HepG2 (cell line): ENCODE measurements at regions not wholly inside any gene's neighbourhood (a gene's known extent, or its start where the extent isn't known, plus 50 kb on each side); places are given as distances from the start of the nearest gene placed in this dataset.

Experiments
- ATAC-seq: fragments of 200-7000 bp; cut with Tn5 transposase; 3 replicates; pipeline ENCODE4 v1.9.1; 2020; ENCODE audit warnings: mild to moderate bottlenecking, moderate library complexity
- BruUV-seq: library from RNA; stranded (reverse); fragments of 400-500 nt; replicated peaks from 2 replicates; lab custom pipeline; 2021; lab: Mats Ljungman, UMichigan
- CTCF ChIA-PET: fragments of 300-600 bp; formaldehyde crosslinking; extraction: SDS; loops from one replicate; lab custom pipeline; 2021; ENCODE audit warnings: low total read pairs, inconsistent platforms, low intra/inter-chr PET ratio; lab: Yijun Ruan, JAX
- POLR2A ChIA-PET: fragments of 350-600 bp; sonication (Branson Sonifier 250); formaldehyde crosslinking; loops from one replicate; lab custom pipeline; 2020; ENCODE audit warnings: antibody characterized with exemption, inconsistent platforms; lab: Yijun Ruan, JAX
- DNase-seq: peaks from one replicate; pipeline ENCODE4 v3.0.0-alpha.2; 2015; ENCODE audit warnings: low spot score
- FAIRE-seq: peaks from 3 replicates; lab custom pipeline; 2011; peaks lifted over from hg19 to GRCh38; lab: Jason Lieb, UNC
- H2AFZ ChIP-seq: one replicate; pipeline ENCODE4 v1.6.1; 2011; ENCODE audit warnings: low read length, inconsistent platforms
- H3K27ac ChIP-seq: fragments of 300-600 bp; 3 replicates; pipeline ENCODE4 v1.8.0; 2011; ENCODE audit warnings: mixed run types, mild to moderate bottlenecking, mixed read lengths, low read length, inconsistent platforms; ENCODE audit not compliant: insufficient read depth; ENCODE audit errors: extremely low read length
- H3K27me3 ChIP-seq, 2 experiments: fragments of 200-600 bp in 1 of 2; 2 replicates in 1 of 2; 3 replicates in 1 of 2; pipeline versions ENCODE4 v1.6.0 to v1.8.0; 2011; ENCODE audit warnings: low read length in 2 of 2, mild to moderate bottlenecking in 2 of 2, moderate library complexity in 2 of 2, inconsistent platforms in 1 of 2; ENCODE audit not compliant: insufficient read depth in 2 of 2, control insufficient read depth in 1 of 2
- H3K36me3 ChIP-seq, 2 experiments: fragments of 200-600 bp in 1 of 2; replicated peaks in 1 of 2; 2 replicates in 1 of 2; 3 replicates in 1 of 2; pipeline versions ENCODE4 v1.5.1 to v1.8.0; 2011; ENCODE audit warnings: low read length in 2 of 2, inconsistent platforms in 1 of 2; ENCODE audit not compliant: insufficient read depth in 2 of 2, control insufficient read depth in 1 of 2
- H3K4me1 ChIP-seq: 2 replicates; pipeline ENCODE4 v1.5.1; 2012; ENCODE audit warnings: low read length, inconsistent platforms; ENCODE audit not compliant: insufficient read depth
- H3K4me2 ChIP-seq: 2 replicates; pipeline ENCODE4 v1.6.0; 2011; ENCODE audit warnings: low read depth, low read length, inconsistent platforms
- H3K4me3 ChIP-seq, 3 experiments: fragments of 200-600 bp in 1 of 3; sonication (generic), shearing (Covaris generic) in 1 of 3; replicated peaks in 1 of 3; 2 replicates each; pipeline ENCODE4 v1.5.1; 2011 to 2016; ENCODE audit warnings: low read length in 3 of 3, inconsistent platforms in 2 of 3, low read depth in 2 of 3, mild to moderate bottlenecking in 2 of 3, control low read depth in 1 of 3, mixed read lengths in 1 of 3; ENCODE audit not compliant: insufficient read depth in 1 of 3
- H3K79me2 ChIP-seq: one replicate; pipeline ENCODE4 v1.6.1; 2011; ENCODE audit warnings: low read length, inconsistent platforms; ENCODE audit not compliant: insufficient read depth
- H3K9ac ChIP-seq: 2 replicates; pipeline ENCODE4 v1.6.0; 2011; ENCODE audit warnings: mild to moderate bottlenecking, low read depth, low read length, inconsistent platforms; ENCODE audit not compliant: insufficient read depth
- H3K9me3 ChIP-seq: 2 replicates; pipeline ENCODE4 v1.5.1; 2012; ENCODE audit warnings: mild to moderate bottlenecking, low read length
- H4K20me1 ChIP-seq: 2 replicates; pipeline ENCODE4 v1.6.0; 2011; ENCODE audit warnings: inconsistent platforms, mild to moderate bottlenecking, low read length, moderate library complexity; ENCODE audit not compliant: insufficient read depth
- CBFB ChIP-seq: sonication (generic); formaldehyde crosslinking; IDR thresholded peaks from 2 replicates; pipeline ENCODE4 v1.4.0; 2020; ENCODE audit warnings: missing genetic modification reagents
- HNRNPH1 ChIP-seq: fragments of 200-400 bp; formaldehyde crosslinking; optimal IDR thresholded peaks from 2 replicates; pipeline ENCODE3; 2017; ENCODE audit warnings: mild to moderate bottlenecking, low read depth, low read length
- KLF16 ChIP-seq, 2 experiments: sonication (generic) in 1 of 2; formaldehyde crosslinking in 1 of 2; IDR thresholded peaks; 2 replicates each; pipeline versions ENCODE4 v1.6.1 to v1.8.0; 2016 to 2023; ENCODE audit warnings: missing genetic modification reagents in 2 of 2, missing compliant biosample characterization in 1 of 2
- POGZ ChIP-seq: sonication (generic); formaldehyde crosslinking; IDR thresholded peaks from 2 replicates; pipeline ENCODE4 v1.4.0; 2020; ENCODE audit warnings: mild to moderate bottlenecking, missing genetic modification reagents
- SMAD9 ChIP-seq: sonication (generic); formaldehyde crosslinking; IDR thresholded peaks from 2 replicates; pipeline ENCODE4 v1.5.1; 2020; ENCODE audit warnings: mild to moderate bottlenecking, missing genetic modification reagents
- SMARCC2 ChIP-seq: fragments of 450-650 bp; IDR thresholded peaks from 2 replicates; pipeline ENCODE4 v1.6.1; 2017; ENCODE audit warnings: antibody characterized with exemption, mild to moderate bottlenecking
- SP2 ChIP-seq: sonication (generic); formaldehyde crosslinking; IDR thresholded peaks from 2 replicates; pipeline ENCODE4 v1.5.1; 2020; ENCODE audit warnings: mild to moderate bottlenecking, missing genetic modification reagents
- ZNF138 ChIP-seq: sonication (generic); formaldehyde crosslinking; IDR thresholded peaks from 2 replicates; pipeline ENCODE4 v1.5.0; 2020; ENCODE audit warnings: mild to moderate bottlenecking, low read depth, missing genetic modification reagents
- ZNF652 ChIP-seq: IDR thresholded peaks from 2 replicates; pipeline ENCODE4 v1.6.1; 2016; ENCODE audit warnings: low read depth, borderline replicate concordance
- ZNF768 ChIP-seq: sonication (generic); formaldehyde crosslinking; IDR thresholded peaks from 2 replicates; pipeline ENCODE4 v1.4.0; 2020; ENCODE audit warnings: missing genetic modification reagents
- WGBS: methylation state at CpG from one replicate; pipeline ENCODE4 v1.1.6; 2017; ENCODE audit warnings: low lambda C conversion rate; 5-methylcytosine and 5-hydroxymethylcytosine counted together
- in situ Hi-C: cut with HindIII; loops from 2 replicates; pipeline ENCODE4 v1.10.0; 2017; ENCODE audit warnings: low pct_unique_long_range_greater_than_20kb; ENCODE audit not compliant: extremely low pct_ligation_motif_present
- intact Hi-C: fragments of 100-400 bp; cut with micrococcal nuclease; formaldehyde crosslinking; loops from one replicate; pipeline ENCODE4 v1.10.0; 2022; ENCODE audit not compliant: unreplicated experiment
- TF ChIP-seq, protein P1 (sequence below): sonication (generic); formaldehyde crosslinking; IDR thresholded peaks from 2 replicates; pipeline ENCODE4 v1.8.0; 2022; ENCODE audit warnings: mild to moderate bottlenecking, missing genetic modification reagents, moderate library complexity

DNA sequence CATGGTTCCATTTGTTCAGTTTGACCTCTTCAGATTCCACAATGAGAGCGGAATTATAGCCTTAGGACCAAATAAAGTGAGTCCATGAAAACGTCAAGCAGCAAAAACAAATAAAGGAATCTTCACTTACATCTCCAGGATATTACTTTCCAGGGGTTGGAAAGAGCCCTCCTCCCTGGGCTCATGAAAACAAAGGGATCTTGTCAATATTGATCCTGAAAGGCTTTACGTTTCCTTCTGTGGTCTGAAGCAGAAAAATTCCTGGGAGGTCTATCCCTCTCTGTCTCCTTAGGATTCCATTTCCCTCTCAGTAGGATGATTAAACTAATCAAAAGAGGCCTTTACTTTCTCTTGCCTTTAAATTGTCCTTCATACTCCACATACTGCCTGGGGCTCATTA lies 293.5 kb downstream of the GPAM start:
- H3K79me2 ChIP-seq = no peaks in the 10 kb centered on the region
- H3K27me3 ChIP-seq = no peaks in the 10 kb centered on the region
- ChIA-PET CTCF (no interaction called here), POLR2A (no interaction called here)
- no peak overlapping the region for H3K9ac ChIP-seq
- H3K4me2 ChIP-seq = no peak overlapping the region
- no peak overlapping the region for H2AFZ ChIP-seq
- H3K4me1 ChIP-seq = no peaks in the 10 kb centered on the region
- BruUV-seq = no TSS peak
- H4K20me1 ChIP-seq = no peaks in the 10 kb centered on the region
- TF ChIP-seq CBFB (CRISPR knock-in tag) (no peak), ZNF652 (CRISPR knock-in tag) (no peak)
- no peak for FAIRE-seq
- 23% methylated on average over 3 of the region's 3 CpGs for WGBS
- H3K9me3 ChIP-seq = no peaks in the 10 kb centered on the region
- no peak overlapping the region for H3K4me3 ChIP-seq
- H3K27ac ChIP-seq = no peak overlapping the region
- H3K36me3 ChIP-seq = no peaks in the 10 kb centered on the region
- in situ Hi-C loops = no loop called here
- no peak for ATAC-seq
- intact Hi-C loops = no loop called here
- no peak for DNase-seq

DNA sequence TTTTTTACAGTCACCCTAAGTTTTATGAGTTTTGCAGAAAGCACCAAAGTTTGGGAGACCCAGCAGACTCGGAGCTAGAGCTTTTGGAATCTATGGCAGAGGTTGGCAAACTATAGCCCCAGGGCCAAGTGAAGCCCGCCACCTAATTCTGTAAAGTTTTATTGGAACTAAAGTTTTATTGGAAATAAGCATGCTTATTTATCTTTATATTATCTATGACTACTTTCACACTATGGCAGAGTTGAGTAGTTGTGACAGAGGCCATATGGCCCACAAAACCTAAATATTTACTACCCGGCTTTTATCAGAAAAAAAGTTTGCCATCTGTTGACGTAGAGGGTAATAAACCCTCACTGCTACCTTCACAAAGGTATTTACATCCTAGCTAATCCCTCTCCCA lies 267.6 kb downstream of the GPAM start:
- in situ Hi-C loops (no loop called here), intact Hi-C loops (no loop called here)
- H3K4me3 ChIP-seq = no peak overlapping the region
- BruUV-seq = no TSS peak
- ATAC-seq = no peak
- 12% methylated on average over 4 of the region's 4 CpGs for WGBS
- no peaks in the 10 kb centered on the region for H3K79me2 ChIP-seq
- H3K4me2 ChIP-seq = no peak overlapping the region
- H3K9me3 ChIP-seq = no peaks in the 10 kb centered on the region
- no peak overlapping the region for H3K27ac ChIP-seq
- TF ChIP-seq SP2 (CRISPR knock-in tag) (no peak), SMAD9 (CRISPR knock-in tag) (no peak), ZNF768 (CRISPR knock-in tag) (no peak), HNRNPH1 (no peak), SMARCC2 (no peak), KLF16 (CRISPR knock-in tag; IDR thresholded peaks at IDR 0.05) (no peak), CBFB (CRISPR knock-in tag) (no peak), ZNF138 (CRISPR knock-in tag) (no peak), POGZ (CRISPR knock-in tag) (no peak)
- TF ChIP-seq, protein P1, sequence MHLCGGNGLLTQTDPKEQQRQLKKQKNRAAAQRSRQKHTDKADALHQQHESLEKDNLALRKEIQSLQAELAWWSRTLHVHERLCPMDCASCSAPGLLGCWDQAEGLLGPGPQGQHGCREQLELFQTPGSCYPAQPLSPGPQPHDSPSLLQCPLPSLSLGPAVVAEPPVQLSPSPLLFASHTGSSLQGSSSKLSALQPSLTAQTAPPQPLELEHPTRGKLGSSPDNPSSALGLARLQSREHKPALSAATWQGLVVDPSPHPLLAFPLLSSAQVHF (CRISPR knock-in tag) = no peak
- POLR2A ChIA-PET = no interaction called here
- H4K20me1 ChIP-seq = no peaks in the 10 kb centered on the region
- no peak for DNase-seq
- CTCF ChIA-PET = no interaction called here
- no peaks in the 10 kb centered on the region for H3K36me3 ChIP-seq
- H3K27me3 ChIP-seq = peaks cover 0 to 6% of the 10 kb centered on the region in 2 experiments; a peak in 1 of 5 replicates
- no peak for FAIRE-seq
- H3K9ac ChIP-seq = no peak overlapping the region
- no peaks in the 10 kb centered on the region for H3K4me1 ChIP-seq
- no peak overlapping the region for H2AFZ ChIP-seq
